ENCODE measurements at regions not wholly inside any gene's neighbourhood (a gene's known extent, or its start where the extent isn't known, plus 50 kb on each side); places are given as distances from the start of the nearest gene placed in this dataset.

GRCh38 chr15:87155771-87156170, 1076.1 kb downstream of the AGBL1 start:
- H3K4me1 ChIP-seq (ENCODE audit: insufficient read depth, poor library complexity, severe bottlenecking): peaks cover 9% of the 10 kb centered on the region
- TF ChIP-seq CTCF (IDR thresholded peaks at IDR 0.05; ENCODE audit: poor library complexity, severe bottlenecking): no peak
- no peak overlapping the region for H3K27ac ChIP-seq (ENCODE audit: poor library complexity, severe bottlenecking)
- H3K9me3 ChIP-seq (ENCODE audit: severe bottlenecking): no peaks in the 10 kb centered on the region
- no peak overlapping the region for H3K4me3 ChIP-seq (ENCODE audit: severe bottlenecking)
- DNase-seq (ENCODE audit: low spot score) (no peak), ATAC-seq (ENCODE audit: low read depth) (no peak)
- no peaks in the 10 kb centered on the region for H3K27me3 ChIP-seq (ENCODE audit: insufficient read depth, poor library complexity, severe bottlenecking)
- no peaks in the 10 kb centered on the region for H3K36me3 ChIP-seq (ENCODE audit: low read depth)

GRCh38 chr15:87154761-87155160, 1075.1 kb downstream of the AGBL1 start:
- ATAC-seq (ENCODE audit: low read depth): peak; percentile 94
- H3K27me3 ChIP-seq (ENCODE audit: insufficient read depth, poor library complexity, severe bottlenecking): no peaks in the 10 kb centered on the region

GRCh38 chr15:87151202-87151748, 1071.6 kb downstream of the AGBL1 start:
- Histone ChIP-seq H3K36me3 (ENCODE audit: low read depth) (no peaks in the 10 kb centered on the region), H3K4me3 (ENCODE audit: severe bottlenecking) (no peak overlapping the region), H3K27me3 (ENCODE audit: insufficient read depth, poor library complexity, severe bottlenecking) (no peaks in the 10 kb centered on the region), H3K9me3 (ENCODE audit: severe bottlenecking) (no peaks in the 10 kb centered on the region), H3K4me1 (ENCODE audit: insufficient read depth, poor library complexity, severe bottlenecking) (peaks cover 9% of the 10 kb centered on the region), H3K27ac (ENCODE audit: poor library complexity, severe bottlenecking) (no peak overlapping the region)
- TF ChIP-seq CTCF (IDR thresholded peaks at IDR 0.05; ENCODE audit: poor library complexity, severe bottlenecking): no peak
- no peak for DNase-seq (ENCODE audit: low spot score)
- no peak for ATAC-seq (ENCODE audit: low read depth)

More at GRCh38 chr15:87154761-87155160, 1075.1 kb downstream of the AGBL1 start:
- no peak for TF ChIP-seq CTCF (IDR thresholded peaks at IDR 0.05; ENCODE audit: poor library complexity, severe bottlenecking)
- Histone ChIP-seq H3K27ac (ENCODE audit: poor library complexity, severe bottlenecking) (peak overlapping the region; percentile 1), H3K36me3 (ENCODE audit: low read depth) (no peaks in the 10 kb centered on the region), H3K4me1 (ENCODE audit: insufficient read depth, poor library complexity, severe bottlenecking) (peaks cover 9% of the 10 kb centered on the region), H3K4me3 (ENCODE audit: severe bottlenecking) (no peak overlapping the region), H3K9me3 (ENCODE audit: severe bottlenecking) (no peaks in the 10 kb centered on the region)
- DNase-seq (ENCODE audit: low spot score): no peak

- no peak overlapping the region for H3K4me3 ChIP-seq (ENCODE audit: severe bottlenecking)
- H3K36me3 ChIP-seq (ENCODE audit: low read depth): no peaks in the 10 kb centered on the region
- no peak for TF ChIP-seq CTCF (IDR thresholded peaks at IDR 0.05; ENCODE audit: poor library complexity, severe bottlenecking)
- no peaks in the 10 kb centered on the region for H3K27me3 ChIP-seq (ENCODE audit: insufficient read depth, poor library complexity, severe bottlenecking)
- H3K4me1 ChIP-seq (ENCODE audit: insufficient read depth, poor library complexity, severe bottlenecking): no peaks in the 10 kb centered on the region
- ATAC-seq (ENCODE audit: low read depth) (no peak), DNase-seq (ENCODE audit: low spot score) (no peak)
- no peak overlapping the region for H3K27ac ChIP-seq (ENCODE audit: poor library complexity, severe bottlenecking)
- H3K9me3 ChIP-seq (ENCODE audit: severe bottlenecking): no peaks in the 10 kb centered on the region
Measured at GRCh38 chr15:87145696-87146095, 1066.0 kb downstream of the AGBL1 start.

- Histone ChIP-seq H3K27ac (ENCODE audit: poor library complexity, severe bottlenecking) (no peak overlapping the region), H3K27me3 (ENCODE audit: insufficient read depth, poor library complexity, severe bottlenecking) (no peaks in the 10 kb centered on the region), H3K4me1 (ENCODE audit: insufficient read depth, poor library complexity, severe bottlenecking) (no peaks in the 10 kb centered on the region), H3K4me3 (ENCODE audit: severe bottlenecking) (no peak overlapping the region), H3K36me3 (ENCODE audit: low read depth) (no peaks in the 10 kb centered on the region), H3K9me3 (ENCODE audit: severe bottlenecking) (no peaks in the 10 kb centered on the region)
- ATAC-seq (ENCODE audit: low read depth) (peak; percentile 54; the same call in 2 of the 3 replicates), DNase-seq (ENCODE audit: low spot score) (no peak)
- TF ChIP-seq CTCF (IDR thresholded peaks at IDR 0.05; ENCODE audit: poor library complexity, severe bottlenecking): no peak
Measured at GRCh38 chr15:87144775-87145174, 1065.1 kb downstream of the AGBL1 start.

All from RWPE2 (cell line).